NCI-H345 (cell line): ENCODE measurements at regions not wholly inside any gene's neighbourhood (a gene's known extent, or its start where the extent isn't known, plus 50 kb on each side); places are given as distances from the start of the nearest gene placed in this dataset.

Source experiments
- DNase-seq: peaks from one replicate; lab custom pipeline; 2025; lab: John Stamatoyannopoulos, UW

DNA sequence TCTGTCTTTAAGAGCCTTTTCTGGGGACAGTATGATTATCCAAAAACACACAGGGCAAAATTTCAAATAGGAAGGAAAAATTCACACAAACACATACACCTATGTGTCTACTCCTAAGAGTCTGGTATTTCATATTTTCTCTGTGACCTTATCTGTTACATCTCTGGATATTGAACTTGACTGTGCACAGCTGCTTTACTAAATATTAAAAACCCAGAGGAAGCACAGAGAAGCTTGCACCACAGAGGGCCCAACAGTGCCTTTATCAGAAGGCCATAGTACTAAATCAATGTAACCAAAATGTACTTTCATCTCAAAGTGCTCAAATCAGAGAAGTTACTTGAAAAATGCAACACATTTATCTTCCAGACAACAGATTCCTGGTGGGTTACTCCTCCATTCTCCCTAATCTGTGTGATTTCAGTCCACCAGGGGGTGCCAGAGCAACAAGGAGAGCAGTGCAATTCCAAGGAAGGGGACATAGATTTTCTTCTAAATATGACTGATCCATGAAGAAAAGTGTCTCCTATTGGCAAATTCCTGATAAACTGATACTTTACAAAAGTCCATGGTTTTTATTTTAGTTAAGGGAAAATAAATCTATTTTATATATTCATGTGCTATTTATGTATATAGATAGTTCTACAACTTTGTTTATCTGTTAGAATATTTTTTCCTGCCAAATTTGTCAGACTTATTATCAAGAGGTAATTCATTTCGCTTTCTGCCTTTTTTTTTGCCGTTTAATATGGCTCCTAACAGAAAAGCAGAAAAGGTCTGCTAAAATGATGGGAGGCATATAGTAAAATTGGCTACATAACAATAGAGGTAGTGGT, 617.6 kb downstream of the LRFN5 start:
- peak; percentile 83 for DNase-seq

DNA sequence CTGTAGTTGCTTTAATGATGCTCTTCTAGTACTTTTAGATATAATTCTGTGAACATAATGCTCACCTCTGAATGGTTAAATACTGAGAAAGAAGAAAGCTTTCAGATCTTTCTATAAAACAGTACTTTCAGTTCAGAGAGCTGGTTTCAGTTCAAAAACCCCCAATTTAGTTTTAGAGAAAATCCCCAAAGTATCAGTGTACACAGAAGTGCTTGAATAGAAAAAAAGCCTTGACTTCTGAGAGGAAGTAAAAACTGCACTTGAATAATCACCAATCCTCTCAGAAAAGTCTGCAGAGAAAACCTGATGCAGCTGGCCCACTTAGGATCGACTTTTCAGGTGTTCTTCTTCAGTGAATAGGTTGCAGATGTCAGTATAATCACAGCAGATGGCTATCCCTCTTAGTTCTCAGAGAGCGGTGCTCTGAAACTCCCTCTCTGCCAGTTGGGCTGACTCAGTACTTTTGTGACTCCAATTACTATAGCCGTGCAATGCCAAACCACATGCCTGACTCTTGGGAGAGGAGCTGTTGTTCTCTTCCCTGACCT, 616.3 kb downstream of the LRFN5 start:
- peak; percentile 89 for DNase-seq

DNA sequence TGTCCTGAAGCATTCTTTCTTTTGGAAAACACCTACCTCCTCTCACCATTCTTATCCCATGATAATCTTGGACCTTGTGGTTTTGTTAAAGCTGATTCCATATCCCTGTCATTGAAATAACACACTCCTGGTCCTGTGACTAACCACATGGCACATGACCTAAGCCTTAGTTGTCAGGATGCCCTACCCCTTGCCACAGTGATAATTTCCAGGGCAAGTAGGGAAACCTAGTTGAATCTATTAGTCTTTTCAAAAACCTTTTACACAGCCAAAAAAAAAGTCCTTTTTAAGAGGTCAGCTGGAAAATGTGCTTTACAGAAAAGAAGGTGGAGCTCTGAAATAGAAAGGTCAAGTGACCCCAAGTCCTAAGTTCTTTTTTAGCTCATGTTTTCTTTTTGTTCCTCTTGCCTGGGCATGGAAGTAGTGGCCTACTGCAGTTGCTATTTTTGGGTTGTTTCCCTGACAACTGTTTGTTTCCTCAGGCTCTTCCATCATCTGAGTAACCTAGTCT, 608.4 kb downstream of the LRFN5 start:
- no peak for DNase-seq

DNA sequence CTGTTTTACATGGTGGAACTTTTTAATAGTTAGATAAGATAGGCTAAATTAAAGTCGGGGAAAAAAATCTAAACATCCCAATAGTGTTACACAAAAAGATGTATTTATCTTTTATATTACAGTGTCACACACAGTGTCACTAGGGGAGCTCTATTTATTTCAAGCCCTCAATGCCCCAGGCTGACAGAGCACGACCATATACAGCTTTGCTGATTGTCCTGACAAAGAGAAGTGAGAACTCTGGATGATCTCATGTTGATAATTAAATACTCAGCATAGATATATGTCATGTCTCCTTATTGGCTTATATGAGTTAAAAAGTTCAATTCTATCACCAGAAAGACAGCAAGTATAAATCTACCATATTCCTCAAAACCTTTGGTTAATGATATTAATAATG, 594.3 kb downstream of the LRFN5 start:
- DNase-seq, result peak; percentile 17

DNA sequence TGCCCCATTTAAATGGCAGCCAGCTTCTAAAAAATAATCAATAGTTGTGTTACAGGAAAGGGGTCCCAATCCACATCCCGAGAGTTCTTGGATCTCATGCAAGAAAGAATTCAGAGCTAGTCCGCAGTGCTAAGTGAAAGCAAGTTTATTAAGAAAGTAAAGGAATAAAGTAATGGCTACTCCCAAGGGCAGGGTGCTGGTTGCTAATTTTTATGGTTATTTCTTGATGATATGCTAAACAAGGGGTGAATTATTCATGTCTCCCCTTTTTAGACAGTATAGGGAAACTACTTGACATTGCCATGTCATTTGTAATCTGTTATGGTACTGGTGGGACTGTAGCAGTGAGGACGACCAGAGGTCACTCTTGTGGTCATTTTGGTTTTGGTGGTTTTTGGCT, 591.3 kb downstream of the LRFN5 start:
- no peak for DNase-seq

DNA sequence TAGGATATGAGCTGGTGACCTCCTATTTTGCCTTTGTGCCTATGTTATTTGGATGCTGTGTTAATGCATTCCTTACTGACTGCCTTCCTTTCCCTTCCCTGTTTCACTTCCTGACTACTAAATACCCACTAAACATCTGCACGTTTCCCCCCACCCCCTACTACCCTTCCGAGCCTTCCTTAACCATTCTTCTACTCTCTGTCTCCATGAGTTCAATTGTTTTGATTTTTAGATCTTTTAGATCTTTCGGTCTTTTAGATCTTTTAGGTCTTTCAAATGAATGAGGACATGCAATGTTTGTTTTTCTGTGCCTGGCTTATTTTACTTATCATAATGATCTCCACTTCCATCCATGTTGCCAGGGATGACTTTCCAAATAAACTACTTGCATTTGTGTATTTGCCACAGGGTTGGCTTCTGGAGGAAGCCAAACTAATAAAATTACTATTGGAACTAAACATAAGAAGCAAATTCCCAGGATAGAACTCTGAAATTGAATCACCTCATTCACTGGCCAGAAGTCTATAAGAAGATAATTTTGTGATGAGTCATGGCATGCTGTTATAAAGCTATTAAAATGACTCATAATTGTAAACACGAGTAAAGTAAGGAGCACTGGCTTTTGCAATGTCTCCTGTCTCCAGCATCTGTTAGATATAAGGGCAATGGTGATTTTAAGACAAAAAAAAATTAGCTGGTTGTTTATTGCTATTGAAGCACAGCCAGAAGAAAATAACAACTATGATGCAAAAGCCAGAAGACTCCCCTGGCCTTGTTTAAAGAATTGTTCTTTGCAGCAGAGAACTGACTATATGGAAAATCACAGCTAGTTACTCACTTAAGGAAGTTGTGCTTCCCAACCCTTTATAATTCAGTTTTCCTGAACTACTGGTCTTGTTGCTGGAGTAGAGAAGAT, 586.3 kb downstream of the LRFN5 start:
- DNase-seq, result no peak

DNA sequence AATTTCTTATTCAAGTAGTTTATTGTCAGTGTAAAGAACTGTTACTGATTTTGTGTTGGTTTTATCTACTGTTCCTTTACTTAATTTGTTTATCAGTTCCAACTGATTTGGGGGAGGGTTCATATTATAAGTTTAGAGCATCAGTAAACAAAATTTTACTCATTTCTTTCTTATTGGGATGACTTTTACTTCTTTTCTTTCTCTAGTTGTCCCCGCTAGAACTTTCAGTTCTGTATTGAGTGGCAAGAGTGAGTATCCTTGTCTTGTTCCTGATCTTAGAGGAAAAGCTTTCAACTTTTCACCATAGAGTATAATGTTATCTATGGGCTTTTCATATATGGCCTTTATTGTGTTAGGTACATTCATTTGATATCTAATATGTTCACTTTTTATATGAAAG, 584.1 kb downstream of the LRFN5 start:
- no peak for DNase-seq

DNA sequence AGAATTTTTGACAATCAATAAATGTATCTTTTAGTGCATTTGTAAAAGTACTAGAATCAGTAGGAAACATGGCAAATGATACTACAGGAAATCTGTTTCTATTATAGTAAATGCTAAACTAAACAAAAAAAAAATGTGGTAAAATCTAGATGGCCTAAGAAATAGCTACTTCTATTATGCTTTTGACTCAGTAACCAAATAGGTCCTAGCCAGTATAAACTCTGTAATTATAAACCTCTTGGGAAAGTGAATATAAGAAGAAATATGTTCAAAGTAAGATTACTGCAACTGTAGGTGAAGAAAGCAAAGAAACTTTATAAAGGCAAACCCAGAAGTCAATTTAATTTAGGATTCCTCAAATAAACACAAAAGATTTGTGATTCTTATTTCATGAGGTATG, 581.2 kb downstream of the LRFN5 start:
- DNase-seq, result no peak

DNA sequence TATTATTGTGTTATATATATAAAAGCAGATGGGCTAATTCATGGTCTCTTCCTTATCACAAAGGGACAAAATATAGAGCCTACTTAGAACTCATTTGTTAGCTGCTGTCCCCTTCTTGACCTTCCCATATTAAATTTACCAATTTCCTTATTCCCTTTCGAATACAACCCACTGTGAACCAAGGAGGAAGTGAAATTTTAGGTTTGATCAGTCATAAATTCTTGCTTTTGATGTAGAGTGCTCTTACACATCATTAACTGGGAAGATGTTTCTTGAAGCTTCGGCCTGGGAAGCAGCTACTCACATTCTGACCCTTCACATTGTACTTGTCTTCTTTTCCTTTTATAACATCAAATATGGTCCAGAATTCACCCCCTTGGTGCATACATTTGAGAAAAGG, 579.0 kb downstream of the LRFN5 start:
- DNase-seq, result no peak

DNA sequence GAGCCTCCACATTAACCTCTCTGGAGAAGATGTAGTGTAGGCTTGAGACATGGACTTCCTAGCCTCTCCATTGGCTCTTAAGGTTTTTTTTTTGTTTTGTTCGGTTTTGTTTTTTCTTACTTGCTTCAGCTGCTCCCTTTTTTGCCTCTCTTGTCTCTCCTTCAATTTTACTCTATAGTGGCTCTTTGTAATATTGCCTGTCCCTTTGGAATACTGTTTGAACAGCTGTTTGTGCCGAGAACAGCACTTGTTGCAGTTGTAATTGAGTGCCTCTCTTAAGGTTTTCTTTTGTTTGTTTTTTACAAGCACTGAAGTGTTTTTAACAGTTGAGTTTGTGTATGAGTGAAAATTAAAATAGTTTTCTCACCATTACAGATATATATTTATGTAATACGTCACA, 567.7 kb downstream of the LRFN5 start:
- peak; percentile 96 for DNase-seq

DNA sequence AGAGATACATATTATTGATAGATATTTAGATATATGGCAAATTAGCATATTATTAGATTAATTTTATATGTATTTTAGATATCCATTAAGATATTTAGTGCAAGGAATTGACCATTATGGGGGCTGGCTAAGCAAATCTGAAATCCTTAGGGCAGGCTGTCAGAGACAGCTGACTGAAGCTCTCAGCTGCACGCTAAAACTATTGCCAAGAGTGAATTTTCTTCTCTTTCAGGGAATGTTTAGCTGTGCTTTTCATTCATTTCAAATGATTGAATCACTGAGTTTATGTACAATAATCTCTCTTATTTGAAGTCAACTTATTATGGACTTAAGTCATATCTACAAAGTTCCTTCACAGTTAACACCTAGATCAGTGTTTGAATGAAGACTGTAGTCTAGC, 566.5 kb downstream of the LRFN5 start:
- no peak for DNase-seq

DNA sequence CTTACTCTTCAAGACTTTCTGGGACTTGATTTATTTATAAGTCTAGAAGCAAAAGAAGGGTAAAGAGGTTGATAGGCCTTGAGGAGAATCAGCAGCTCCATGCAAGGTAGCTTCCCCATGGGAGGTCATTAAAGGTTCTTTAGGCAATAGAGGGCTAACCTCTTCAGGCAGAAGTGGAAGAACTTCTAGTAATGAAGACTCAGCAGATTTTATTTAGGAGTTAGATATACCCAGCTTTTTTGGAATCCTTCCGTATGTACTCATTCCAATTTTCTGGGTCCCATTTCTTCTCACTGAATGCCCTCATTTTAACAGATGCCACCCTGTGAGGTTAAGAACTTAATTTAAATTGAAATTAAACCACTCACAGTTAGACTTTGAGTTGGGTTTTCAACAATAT, 565.6 kb downstream of the LRFN5 start:
- no peak for DNase-seq

DNA sequence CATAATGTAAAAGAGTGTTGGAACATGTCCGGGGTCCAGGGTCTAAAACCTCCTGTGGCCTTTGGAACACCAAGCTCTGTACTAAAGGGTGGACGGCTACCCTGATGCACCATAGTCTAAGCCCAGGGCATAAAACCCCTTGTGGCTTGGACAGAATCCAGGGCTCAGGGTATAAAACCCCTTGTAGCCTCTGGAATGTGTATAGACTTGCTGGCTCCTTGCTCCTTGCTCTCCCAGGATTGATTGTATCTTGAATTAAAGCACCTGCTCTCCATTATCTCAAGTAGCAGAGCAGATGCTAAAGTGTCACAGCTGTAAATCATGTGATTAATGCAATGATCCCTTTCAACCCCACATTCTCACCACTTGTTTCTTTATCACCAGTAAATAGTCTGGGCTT, 556.5 kb downstream of the LRFN5 start:
- DNase-seq, result no peak

DNA sequence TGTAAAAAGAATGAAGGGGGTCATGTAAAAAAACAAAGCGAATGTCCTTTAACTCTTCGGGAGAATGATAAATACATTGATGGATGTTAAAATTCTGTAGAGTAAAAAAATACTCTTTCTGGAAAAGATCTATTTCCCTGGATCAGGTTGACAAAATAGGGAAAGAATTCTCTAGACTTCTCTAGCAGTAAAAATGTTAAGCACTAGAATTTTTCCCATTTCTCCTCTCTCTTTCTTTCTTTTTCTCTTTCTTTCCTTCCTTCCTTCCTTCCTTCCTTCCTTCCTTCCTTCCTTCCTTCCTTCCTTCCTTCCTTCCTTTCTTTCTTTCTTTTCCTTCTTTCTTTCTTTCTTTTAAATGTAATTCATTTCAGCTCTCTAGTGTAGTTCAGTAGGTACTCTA, 552.5 kb downstream of the LRFN5 start:
- DNase-seq, result no peak

DNA sequence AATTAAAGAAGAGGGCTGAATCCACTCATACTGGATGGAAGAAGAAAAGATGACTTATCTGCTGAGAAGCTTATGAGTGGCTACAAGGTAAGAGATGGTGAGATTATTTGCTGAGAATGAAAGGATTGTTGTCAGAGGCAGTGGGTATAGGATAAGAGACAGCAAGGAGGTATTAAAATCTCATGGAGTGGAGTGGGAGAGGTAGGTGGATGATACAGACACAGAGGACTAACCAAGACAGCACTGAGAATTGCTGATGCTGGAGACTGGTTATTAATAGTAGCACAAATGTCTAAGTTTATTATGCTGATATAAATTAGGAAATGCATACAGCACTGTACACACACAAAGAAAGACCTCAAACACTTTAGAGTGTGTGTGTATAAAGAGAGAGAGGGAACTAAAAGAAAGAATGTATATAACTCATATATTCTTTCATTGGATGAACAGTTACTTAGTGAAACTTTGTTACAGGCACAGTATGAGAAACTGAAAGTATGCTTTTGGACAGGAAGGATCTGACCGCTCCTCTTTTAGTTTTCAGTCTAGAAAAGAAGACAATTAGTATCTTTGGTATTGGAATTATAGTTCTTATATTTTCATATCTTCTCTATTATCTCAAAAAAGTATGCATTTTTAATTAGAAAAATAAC, 543.1 kb downstream of the LRFN5 start:
- no peak for DNase-seq

DNA sequence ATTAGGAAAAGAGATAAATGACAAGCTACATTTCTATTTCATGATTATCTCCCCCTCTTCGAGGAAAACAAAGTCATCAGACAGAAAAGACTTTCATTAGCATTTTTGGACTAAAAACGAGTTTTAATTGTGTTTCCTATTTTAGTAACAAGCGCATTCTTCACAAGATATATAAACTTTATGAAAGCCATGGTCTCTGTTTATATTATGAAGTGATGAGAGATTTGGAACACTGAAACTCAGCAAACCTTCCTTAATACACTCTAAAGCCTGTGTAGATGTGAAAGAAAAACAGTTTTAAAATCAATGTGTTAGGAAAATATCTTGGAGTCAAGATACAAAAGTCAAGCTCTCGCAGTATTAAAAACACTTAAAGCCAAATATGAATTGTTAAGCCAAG, 539.1 kb downstream of the LRFN5 start:
- DNase-seq, result no peak

DNA sequence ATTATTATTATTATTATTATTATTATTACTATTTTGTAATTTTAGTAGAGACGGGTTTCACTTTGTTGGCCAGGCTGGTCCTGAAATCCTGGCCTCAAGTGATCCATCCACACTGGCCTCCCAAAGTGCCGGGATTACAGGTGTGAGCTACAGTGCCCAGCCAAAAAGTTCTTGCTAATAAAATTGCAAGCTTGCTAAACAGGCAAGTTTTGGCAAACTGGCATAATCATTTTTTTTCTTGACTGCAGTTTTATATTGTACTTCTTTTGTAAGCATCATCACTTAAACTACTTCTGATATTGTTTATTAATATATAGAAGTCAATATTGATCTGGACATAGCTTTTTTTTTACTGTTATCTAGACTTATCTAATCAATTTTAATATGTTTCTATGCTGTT, 536.4 kb downstream of the LRFN5 start:
- no peak for DNase-seq

DNA sequence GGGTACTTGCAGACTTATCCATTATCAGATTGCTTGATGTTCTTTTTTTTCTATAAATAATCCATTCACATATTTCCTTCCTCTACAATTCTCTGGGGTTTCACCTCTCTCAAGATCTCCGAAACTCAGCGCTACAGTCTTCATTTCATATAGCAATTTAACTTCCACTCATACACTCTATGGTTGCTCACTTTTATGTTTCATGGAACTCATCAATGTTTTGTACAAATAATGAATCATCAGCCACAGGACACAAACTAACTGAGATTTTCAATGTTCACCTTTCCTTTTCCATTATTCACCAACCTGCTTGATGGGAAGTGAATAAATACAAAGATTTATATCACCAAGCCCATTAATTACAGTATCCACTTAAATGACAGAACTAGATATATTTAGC, 534.7 kb downstream of the LRFN5 start:
- DNase-seq, result no peak

DNA sequence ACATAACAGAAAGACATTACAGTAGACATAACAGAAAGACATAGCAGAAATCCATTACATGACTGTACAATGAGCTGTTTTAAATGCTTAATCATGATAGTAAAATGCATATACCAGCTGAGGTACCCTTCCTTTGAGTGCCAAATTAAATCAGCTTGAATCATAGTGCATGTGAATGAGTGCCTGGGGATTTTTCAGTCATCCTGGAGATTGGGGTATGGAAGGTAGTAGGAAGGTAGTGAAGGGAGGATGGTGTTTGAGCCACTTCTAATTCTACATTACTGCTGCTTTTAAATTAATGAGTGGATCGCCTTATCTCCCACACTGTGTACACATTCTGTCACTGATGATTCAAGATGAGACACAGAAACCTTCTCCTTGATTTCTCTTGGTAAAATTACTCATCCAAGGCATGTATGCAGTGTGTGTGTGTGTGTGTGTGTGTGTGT, 534.2 kb downstream of the LRFN5 start:
- no peak for DNase-seq

DNA sequence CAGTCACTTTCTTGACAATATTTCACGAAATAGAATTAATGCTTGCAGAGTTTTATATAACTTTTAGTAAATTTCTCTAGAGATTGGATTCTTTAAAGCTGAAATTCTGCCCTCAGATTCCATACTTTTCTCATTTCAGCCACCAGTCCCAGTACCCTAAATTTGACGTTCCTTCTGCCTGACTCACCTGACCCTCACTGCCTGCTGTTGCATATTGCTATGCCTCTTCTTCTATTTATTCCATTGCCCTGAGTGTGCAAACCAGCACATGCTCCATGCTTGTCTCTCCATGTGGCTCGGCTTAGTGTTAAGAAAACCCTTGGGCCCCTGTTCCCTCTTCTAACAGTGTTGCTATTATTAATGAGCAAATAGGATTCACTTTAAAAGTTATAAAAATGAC, 533.3 kb downstream of the LRFN5 start:
- no peak for DNase-seq

DNA sequence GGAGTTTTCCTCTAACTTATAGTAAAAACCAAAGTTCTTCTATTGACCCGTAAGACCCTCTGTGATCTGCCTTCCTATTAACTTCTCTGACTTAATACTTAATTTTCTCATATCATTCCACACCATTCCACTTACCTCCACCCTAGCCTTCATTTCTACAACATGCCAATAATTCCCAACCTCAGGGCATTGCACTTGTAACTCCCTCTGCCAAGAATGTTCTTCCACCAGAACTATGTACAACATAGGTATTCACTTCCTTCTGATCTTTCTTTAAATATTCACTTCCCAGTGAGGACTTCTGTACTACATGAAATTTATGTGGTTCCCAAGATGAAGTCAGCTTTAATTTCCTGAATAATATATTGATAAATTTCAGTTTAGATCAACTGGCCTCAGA, 531.7 kb downstream of the LRFN5 start:
- no peak for DNase-seq

DNA sequence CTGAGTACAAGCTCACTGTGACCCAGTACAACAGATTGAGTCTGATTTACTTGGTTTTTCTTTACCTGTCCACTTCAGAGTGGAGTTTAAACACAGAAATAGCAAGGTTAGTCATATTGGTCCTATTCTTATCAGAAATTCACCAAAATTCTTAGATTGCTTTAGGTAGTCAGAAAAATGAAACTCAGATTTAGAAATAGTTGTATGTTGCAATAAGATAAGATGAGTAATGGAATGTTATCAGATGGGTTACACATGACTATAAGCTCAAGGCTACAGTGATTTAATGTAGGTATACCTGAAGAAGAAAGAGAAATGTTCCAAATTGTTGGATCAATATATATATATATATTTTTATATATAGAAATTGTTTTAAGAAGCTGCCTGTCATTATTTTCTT, 524.1 kb downstream of the LRFN5 start:
- no peak for DNase-seq
